Erythroblast (primary cell): ENCODE measurements at regions not wholly inside any gene's neighbourhood (a gene's known extent, or its start where the extent isn't known, plus 50 kb on each side); places are given as distances from the start of the nearest gene placed in this dataset.

Source experiments
- GATA1 ChIP-seq: IDR thresholded peaks from 2 replicates; pipeline ENCODE4 v1.6.1; 2011; ENCODE audit warnings: low read depth, mild to moderate bottlenecking, control low read depth, low read length, moderate library complexity
- POLR2A ChIP-seq: IDR thresholded peaks from 2 replicates; pipeline ENCODE4 v1.6.1; 2011; ENCODE audit warnings: mild to moderate bottlenecking, low read length

GRCh38 chr1:209428241-209428921 lies 155.1 kb upstream of the CAMK1G start:
- TF ChIP-seq POLR2A (no peak), GATA1 (no peak)
